HG03378 (cell line): ENCODE measurements at regions not wholly inside any gene's neighbourhood (a gene's known extent, or its start where the extent isn't known, plus 50 kb on each side); places are given as distances from the start of the nearest gene placed in this dataset.

ENCODE experiments used
- ATAC-seq: cut with Tn5 transposase; IDR thresholded peaks from one replicate; pipeline ENCODE4 v1.9.1; 2021; ENCODE audit warnings: mild to moderate bottlenecking, moderate library complexity; ENCODE audit not compliant: unreplicated experiment

GRCh38 chr9:113781381-113781780 lies 94.7 kb upstream of the ZNF618 start:
- no peak for ATAC-seq

- ATAC-seq, result no peak
Measured at GRCh38 chr9:113781896-113782295, 94.2 kb upstream of the ZNF618 start.

GRCh38 chr9:113783475-113783874 lies 92.6 kb upstream of the ZNF618 start:
- ATAC-seq, result no peak

- ATAC-seq, result no peak
Measured at GRCh38 chr9:113785334-113785733, 90.8 kb upstream of the ZNF618 start.

- no peak for ATAC-seq
Measured at GRCh38 chr9:113786071-113786470, 90.0 kb upstream of the ZNF618 start.

- no peak for ATAC-seq
Measured at GRCh38 chr9:113787871-113788270, 88.2 kb upstream of the ZNF618 start.

GRCh38 chr9:113788616-113789330 lies 87.3 kb upstream of the ZNF618 start:
- ATAC-seq, result no peak

- ATAC-seq, result no peak
Measured at GRCh38 chr9:113790093-113790492, 86.0 kb upstream of the ZNF618 start.

- no peak for ATAC-seq
Measured at GRCh38 chr9:113793558-113793957, 82.6 kb upstream of the ZNF618 start.

- no peak for ATAC-seq
Measured at GRCh38 chr9:113794721-113795120, 81.4 kb upstream of the ZNF618 start.

GRCh38 chr9:113795811-113796392 lies 80.2 kb upstream of the ZNF618 start:
- no peak for ATAC-seq

GRCh38 chr9:113796646-113797426 lies 79.3 kb upstream of the ZNF618 start:
- ATAC-seq, result no peak

GRCh38 chr9:113798062-113799030 lies 77.8 kb upstream of the ZNF618 start:
- no peak for ATAC-seq

- ATAC-seq, result no peak
Measured at GRCh38 chr9:113800276-113800675, 75.8 kb upstream of the ZNF618 start.

GRCh38 chr9:113803811-113804589 lies 72.1 kb upstream of the ZNF618 start:
- no peak for ATAC-seq

- no peak for ATAC-seq
Measured at GRCh38 chr9:113805486-113806132, 70.5 kb upstream of the ZNF618 start.

- no peak for ATAC-seq
Measured at GRCh38 chr9:113807173-113808061, 68.7 kb upstream of the ZNF618 start.
